ENCODE measurements at regions not wholly inside any gene's neighbourhood (a gene's known extent, or its start where the extent isn't known, plus 50 kb on each side); places are given as distances from the start of the nearest gene placed in this dataset.

GRCh38 chr7:46707973-46708372, 786.9 kb upstream of the IGFBP3 start:
- TF ChIP-seq, protein P1, sequence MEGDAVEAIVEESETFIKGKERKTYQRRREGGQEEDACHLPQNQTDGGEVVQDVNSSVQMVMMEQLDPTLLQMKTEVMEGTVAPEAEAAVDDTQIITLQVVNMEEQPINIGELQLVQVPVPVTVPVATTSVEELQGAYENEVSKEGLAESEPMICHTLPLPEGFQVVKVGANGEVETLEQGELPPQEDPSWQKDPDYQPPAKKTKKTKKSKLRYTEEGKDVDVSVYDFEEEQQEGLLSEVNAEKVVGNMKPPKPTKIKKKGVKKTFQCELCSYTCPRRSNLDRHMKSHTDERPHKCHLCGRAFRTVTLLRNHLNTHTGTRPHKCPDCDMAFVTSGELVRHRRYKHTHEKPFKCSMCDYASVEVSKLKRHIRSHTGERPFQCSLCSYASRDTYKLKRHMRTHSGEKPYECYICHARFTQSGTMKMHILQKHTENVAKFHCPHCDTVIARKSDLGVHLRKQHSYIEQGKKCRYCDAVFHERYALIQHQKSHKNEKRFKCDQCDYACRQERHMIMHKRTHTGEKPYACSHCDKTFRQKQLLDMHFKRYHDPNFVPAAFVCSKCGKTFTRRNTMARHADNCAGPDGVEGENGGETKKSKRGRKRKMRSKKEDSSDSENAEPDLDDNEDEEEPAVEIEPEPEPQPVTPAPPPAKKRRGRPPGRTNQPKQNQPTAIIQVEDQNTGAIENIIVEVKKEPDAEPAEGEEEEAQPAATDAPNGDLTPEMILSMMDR (IDR thresholded peaks at IDR 0.05; ENCODE audit: low read depth, low read length): no peak
- TF ChIP-seq POLR2A (IDR thresholded peaks at IDR 0.05; ENCODE audit: extremely low read depth, insufficient read length) (no peak), MYC (IDR thresholded peaks at IDR 0.05; ENCODE audit: low read depth, low read length) (no peak)
